ENCODE measurements at regions not wholly inside any gene's neighbourhood (a gene's known extent, or its start where the extent isn't known, plus 50 kb on each side); places are given as distances from the start of the nearest gene placed in this dataset.

GRCh38 chr13:64525687-64526086 lies 2704.4 kb downstream of the PCDH9 start:
- TF ChIP-seq MAX (IDR thresholded peaks at IDR 0.05) (no peak), FOXM1 (IDR thresholded peaks at IDR 0.05; ENCODE audit: borderline replicate concordance, low read depth) (no peak), REST (IDR thresholded peaks at IDR 0.05; ENCODE audit: low read depth) (no peak), TEAD4 (IDR thresholded peaks at IDR 0.05) (no peak), EP300 (IDR thresholded peaks at IDR 0.05; ENCODE audit: borderline replicate concordance) (no peak), RAD21 (IDR thresholded peaks at IDR 0.05; ENCODE audit: low read depth) (no peak), YY1 (IDR thresholded peaks at IDR 0.05; ENCODE audit: low read depth) (no peak)
